ENCODE measurements at regions not wholly inside any gene's neighbourhood (a gene's known extent, or its start where the extent isn't known, plus 50 kb on each side); places are given as distances from the start of the nearest gene placed in this dataset.
A peak's percentile ranks its signal among the peaks of the same experiment; 100 is the strongest.

- peak; percentile 28; the same call in 1 of the 2 replicates for TF ChIP-seq ISL2 (CRISPR knock-in tag; IDR thresholded peaks at IDR 0.05)
- 0 out of 2 replicates have a peak, but pooled peaks have one; percentile 36 for TF ChIP-seq ZSCAN5A (CRISPR knock-in tag; IDR thresholded peaks at IDR 0.05; ENCODE audit: borderline replicate concordance)
- TF ChIP-seq ZFP82 (CRISPR knock-in tag; IDR thresholded peaks at IDR 0.05; ENCODE audit: borderline replicate concordance), result peak; percentile 67; the same call in 1 of the 2 replicates
- peak; percentile 97 for TF ChIP-seq GABPB1 (CRISPR knock-in tag; IDR thresholded peaks at IDR 0.05)
- TF ChIP-seq ZNF777 (CRISPR knock-in tag; IDR thresholded peaks at IDR 0.05), result peak; percentile 38; the same call in 1 of the 2 replicates
- TF ChIP-seq ZNF274 (CRISPR knock-in tag; IDR thresholded peaks at IDR 0.05), result peak; percentile 66; the same call in 1 of the 2 replicates
- peak; percentile 45; the same call in 1 of the 2 replicates for TF ChIP-seq IKZF5 (CRISPR knock-in tag; IDR thresholded peaks at IDR 0.05)
- TF ChIP-seq ZNF317 (CRISPR knock-in tag; IDR thresholded peaks at IDR 0.05), result peak; percentile 57; the same call in 1 of the 2 replicates
- peak; percentile 96 for TF ChIP-seq ELF3 (CRISPR knock-in tag; IDR thresholded peaks at IDR 0.05)
- peak; percentile 68 for TF ChIP-seq DRAP1 (CRISPR knock-in tag; IDR thresholded peaks at IDR 0.05)
- TF ChIP-seq ZNF20 (CRISPR knock-in tag; IDR thresholded peaks at IDR 0.05), result no peak
- TF ChIP-seq ZNF550 (CRISPR knock-in tag; IDR thresholded peaks at IDR 0.05; ENCODE audit: borderline replicate concordance), result no peak
- peak; percentile 96 for TF ChIP-seq ZNF44 (CRISPR knock-in tag; IDR thresholded peaks at IDR 0.05)
- TF ChIP-seq RBFOX2 (IDR thresholded peaks at IDR 0.05; ENCODE audit: low read depth, low read length), result peak; percentile 63
- peak; percentile 52; the same call in 1 of the 2 replicates for TF ChIP-seq MEF2D (CRISPR knock-in tag; IDR thresholded peaks at IDR 0.05)
- peak; percentile 62; the same call in 1 of the 2 replicates for TF ChIP-seq ZNF280D (CRISPR knock-in tag; IDR thresholded peaks at IDR 0.05)
- no peak for TF ChIP-seq FOXP1 (IDR thresholded peaks at IDR 0.05)
- no peak for TF ChIP-seq FOXP1 (CRISPR knock-in tag; IDR thresholded peaks at IDR 0.05)
- no peak for TF ChIP-seq ZBTB20 (CRISPR knock-in tag; IDR thresholded peaks at IDR 0.05; ENCODE audit: borderline replicate concordance, low read depth)
- TF ChIP-seq ZSCAN25 (CRISPR knock-in tag; IDR thresholded peaks at IDR 0.05), result peak; percentile 57; the same call in 1 of the 2 replicates
- no peak for TF ChIP-seq SMARCE1 (IDR thresholded peaks at IDR 0.05; ENCODE audit: borderline replicate concordance)
- TF ChIP-seq ZNF232 (CRISPR knock-in tag; IDR thresholded peaks at IDR 0.05; ENCODE audit: borderline replicate concordance), result peak; percentile 32; the same call in 1 of the 2 replicates
- no peak for TF ChIP-seq SP1 (IDR thresholded peaks at IDR 0.05)
- TF ChIP-seq SP1 (CRISPR knock-in tag; IDR thresholded peaks at IDR 0.05), result peak; percentile 17; the same call in 1 of the 2 replicates
- 0 out of 2 replicates have a peak, but pooled peaks have one; percentile 28 for TF ChIP-seq HIVEP1 (CRISPR knock-in tag; IDR thresholded peaks at IDR 0.05)
Measured at GRCh38 chr4:184537269-184538022, 63.1 kb upstream of the IRF2 start (continued).

Data from HepG2 (cell line).